ENCODE measurements at regions not wholly inside any gene's neighbourhood (a gene's known extent, or its start where the extent isn't known, plus 50 kb on each side); places are given as distances from the start of the nearest gene placed in this dataset.
"Not testable (repeated sequence)": the region's sequence is repeated elsewhere in the genome, so short reads cannot be mapped to it uniquely, and the experiment has no call there.

DNA sequence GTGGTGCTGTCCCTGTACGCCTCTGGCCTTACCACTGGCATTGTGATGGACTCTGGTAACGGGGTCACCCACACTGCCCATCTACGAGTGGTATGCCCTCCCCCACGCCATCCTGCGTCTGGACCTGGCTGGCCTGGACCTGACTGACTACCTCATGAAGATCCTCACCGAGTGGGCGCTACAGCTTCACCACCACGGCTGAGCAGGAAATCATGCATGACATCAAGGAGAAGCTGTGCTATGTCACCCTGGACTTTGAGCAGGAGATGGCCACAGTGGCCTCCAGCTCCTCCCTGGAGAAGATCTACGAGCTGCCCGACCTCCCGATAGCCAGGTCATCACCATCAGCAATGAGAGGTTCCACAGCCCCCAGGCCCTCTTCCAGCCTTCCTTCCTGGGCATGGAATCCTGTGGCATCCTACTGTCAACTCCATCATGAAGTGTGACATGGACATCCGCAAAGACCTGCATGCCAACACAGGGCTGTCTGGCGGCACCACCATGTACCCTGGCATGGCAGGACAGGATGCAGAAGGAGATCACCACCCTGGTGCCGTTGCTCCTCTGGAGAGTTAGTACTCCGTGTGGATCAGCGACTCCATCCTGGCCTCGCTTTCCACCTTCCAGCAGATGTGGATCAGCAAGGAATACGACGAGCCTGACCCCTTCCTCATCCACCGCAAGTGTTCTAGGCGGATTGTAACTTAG lies 434.2 kb upstream of the RGMB start:
- H3K9me3 ChIP-seq (ENCODE audit: control insufficient read depth, low read length) = no peaks in the 10 kb centered on the region
- H3K27me3 ChIP-seq (replicated peaks; ENCODE audit: control insufficient read depth, insufficient read depth, low read length) = no peaks in the 10 kb centered on the region
- no peak for DNase-seq (ENCODE audit: low read depth)
- peaks cover 19% of the 10 kb centered on the region for H3K4me1 ChIP-seq (ENCODE audit: control insufficient read depth, insufficient read depth, low read length)
- H3K4me3 ChIP-seq (ENCODE audit: low read length) = no peak overlapping the region
- no peak overlapping the region for H3K9ac ChIP-seq (ENCODE audit: low read length)
- no peaks in the 10 kb centered on the region for H3K36me3 ChIP-seq (ENCODE audit: control insufficient read depth, insufficient read depth, low read length, severe bottlenecking)

DNA sequence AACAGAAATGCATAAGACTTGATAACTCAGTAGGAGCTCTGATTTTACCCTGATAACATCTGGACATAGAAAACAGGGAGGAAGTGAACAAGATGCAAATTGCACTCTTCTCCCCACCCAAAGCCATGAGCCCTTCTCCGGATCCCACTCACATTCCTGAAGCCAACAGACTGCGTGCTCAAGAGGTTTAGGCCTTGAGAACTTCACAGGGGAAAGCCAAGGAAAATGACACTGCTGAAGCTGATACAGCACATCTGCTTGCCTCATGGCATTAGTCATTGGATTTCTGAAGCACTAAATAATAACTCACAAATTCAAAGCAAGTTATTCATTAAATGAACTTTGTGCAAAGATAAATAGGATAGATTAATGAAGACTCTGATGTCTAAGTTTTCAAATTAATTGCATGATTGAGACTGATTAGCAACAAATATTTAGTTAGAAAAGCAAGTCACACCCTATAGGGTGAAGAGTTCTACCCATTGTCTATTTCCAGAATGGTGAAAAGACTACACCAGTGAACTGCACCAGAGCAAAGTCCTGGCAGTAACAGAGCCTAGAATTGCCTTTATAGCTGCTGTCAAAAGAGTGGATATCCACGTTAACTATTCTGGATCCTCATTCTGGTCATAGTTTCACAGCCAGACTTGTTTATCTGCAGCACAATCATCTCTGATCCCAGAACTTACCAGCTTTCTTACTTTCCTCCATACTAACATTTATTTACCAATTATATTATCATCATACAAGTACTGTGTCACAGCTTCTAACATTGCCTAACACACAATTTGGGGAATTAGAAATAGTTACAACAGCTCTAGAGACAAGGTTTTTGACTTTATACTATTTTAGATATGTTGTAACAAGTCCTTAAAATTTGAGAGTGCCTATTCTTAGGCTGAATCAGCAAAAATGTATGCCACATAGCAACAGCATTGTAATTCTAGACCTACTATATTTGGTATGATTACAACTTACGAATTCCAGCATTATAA lies 432.1 kb upstream of the RGMB start:
- Histone ChIP-seq H3K4me3 (ENCODE audit: low read length) (peak overlapping the region; percentile 49), H3K9ac (ENCODE audit: low read length) (peak overlapping the region; percentile 72), H3K36me3 (ENCODE audit: control insufficient read depth, insufficient read depth, low read length, severe bottlenecking) (no peaks in the 10 kb centered on the region), H3K27me3 (replicated peaks; ENCODE audit: control insufficient read depth, insufficient read depth, low read length) (no peaks in the 10 kb centered on the region), H3K9me3 (ENCODE audit: control insufficient read depth, low read length) (no peaks in the 10 kb centered on the region), H3K4me1 (ENCODE audit: control insufficient read depth, insufficient read depth, low read length) (peaks cover 19% of the 10 kb centered on the region)
- peak; percentile 78 for DNase-seq (ENCODE audit: low read depth)

DNA sequence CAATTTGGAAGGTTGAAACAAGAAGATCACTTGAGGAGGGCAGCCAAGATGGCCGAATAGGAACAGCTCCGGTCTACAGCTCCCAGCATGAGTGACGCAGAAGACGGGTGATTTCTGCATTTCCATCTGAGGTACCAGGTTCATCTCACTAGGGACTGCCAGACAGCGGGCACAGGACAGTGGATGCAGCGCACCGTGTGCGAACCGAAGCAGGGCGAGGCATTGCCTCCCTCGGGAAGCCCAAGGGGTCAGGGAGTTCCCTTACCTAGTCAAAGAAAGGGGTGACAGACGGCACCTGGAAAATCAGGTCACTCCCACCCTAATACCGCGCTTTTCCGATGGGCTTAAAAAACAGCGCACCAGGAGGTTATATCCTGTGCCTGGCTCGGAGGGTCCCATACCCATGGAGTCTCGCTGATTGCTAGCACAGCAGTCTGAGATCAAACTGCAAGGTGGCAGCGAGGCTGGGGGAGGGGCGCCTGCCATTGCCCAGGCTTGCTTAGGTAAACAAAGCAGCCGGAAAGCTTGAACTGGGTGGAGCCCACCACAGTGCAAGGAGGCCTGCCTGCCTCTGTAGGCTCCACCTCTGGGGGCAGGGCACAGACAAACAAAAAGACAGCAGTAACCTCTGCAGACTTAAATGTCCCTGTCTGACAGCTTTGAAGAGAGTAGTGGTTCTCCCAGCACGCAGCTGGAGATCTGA lies 430.4 kb upstream of the RGMB start:
- not testable (repeated sequence) for H3K36me3 ChIP-seq (ENCODE audit: control insufficient read depth, insufficient read depth, low read length, severe bottlenecking); H3K4me3 ChIP-seq (ENCODE audit: low read length); H3K27me3 ChIP-seq (replicated peaks; ENCODE audit: control insufficient read depth, insufficient read depth, low read length); DNase-seq (ENCODE audit: low read depth); H3K9ac ChIP-seq (ENCODE audit: low read length); H3K9me3 ChIP-seq (ENCODE audit: control insufficient read depth, low read length)
- peaks cover 19% of the 10 kb centered on the region for H3K4me1 ChIP-seq (ENCODE audit: control insufficient read depth, insufficient read depth, low read length)

DNA sequence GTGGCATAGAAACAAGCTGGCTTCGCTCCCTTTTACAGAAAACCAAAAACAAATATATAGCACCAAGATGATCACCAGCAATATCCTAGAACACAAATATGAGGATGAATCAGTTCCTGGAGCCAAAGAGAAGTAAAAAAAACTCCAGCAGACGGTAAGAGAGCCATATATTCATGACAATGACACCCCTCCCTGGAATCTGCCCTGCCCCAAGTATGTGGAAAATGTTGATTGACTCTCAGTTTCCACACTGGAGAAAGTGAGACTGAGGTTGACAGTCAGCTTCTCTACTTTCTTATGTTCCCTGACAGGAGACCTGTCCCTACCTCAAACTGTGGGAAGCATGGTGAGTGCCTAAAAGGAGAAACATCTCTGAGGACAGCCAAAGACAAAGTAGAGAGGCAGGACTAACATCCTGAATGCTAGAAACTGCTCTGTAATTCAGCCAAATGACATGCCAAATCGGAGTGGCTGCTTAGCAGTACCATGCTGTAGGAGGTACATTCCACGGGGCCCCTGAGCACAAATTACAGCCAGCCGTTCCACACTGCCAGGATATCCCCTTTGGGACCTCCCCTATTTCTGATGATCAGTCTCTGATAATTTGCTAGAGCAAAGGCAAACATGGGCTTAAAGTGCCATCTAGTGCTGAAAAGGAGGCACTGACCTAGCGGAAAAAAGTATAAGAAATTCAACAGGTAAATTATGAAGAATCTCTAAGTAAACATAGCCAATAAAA lies 424.0 kb upstream of the RGMB start:
- H3K9ac ChIP-seq (ENCODE audit: low read length) = peak overlapping the region; percentile 16
- H3K4me3 ChIP-seq (ENCODE audit: low read length) = peak overlapping the region; percentile 57
- H3K4me1 ChIP-seq (ENCODE audit: control insufficient read depth, insufficient read depth, low read length) = no peaks in the 10 kb centered on the region
- peak; percentile 24 for DNase-seq (ENCODE audit: low read depth)
- peaks cover 26% of the 10 kb centered on the region for H3K9me3 ChIP-seq (ENCODE audit: control insufficient read depth, low read length)
- no peaks in the 10 kb centered on the region for H3K27me3 ChIP-seq (replicated peaks; ENCODE audit: control insufficient read depth, insufficient read depth, low read length)
- H3K36me3 ChIP-seq (ENCODE audit: control insufficient read depth, insufficient read depth, low read length, severe bottlenecking) = no peaks in the 10 kb centered on the region

DNA sequence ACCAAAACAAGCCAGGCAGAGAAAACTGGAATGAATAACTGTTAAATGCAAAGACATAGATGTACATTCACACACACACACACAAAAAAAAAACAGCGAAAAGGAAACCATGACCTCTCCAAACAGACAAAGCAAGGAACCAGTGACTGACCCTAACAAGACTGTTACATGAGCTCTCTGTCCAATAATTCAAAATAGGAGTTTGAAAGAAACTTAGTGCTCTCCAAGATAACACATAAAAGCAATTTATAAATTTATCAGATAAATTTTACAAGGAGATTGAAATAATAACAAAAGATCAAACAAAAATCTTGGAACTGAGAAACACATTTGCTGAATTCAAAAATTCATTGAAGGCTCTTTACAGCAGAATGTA lies 423.5 kb upstream of the RGMB start:
- no peaks in the 10 kb centered on the region for H3K27me3 ChIP-seq (replicated peaks; ENCODE audit: control insufficient read depth, insufficient read depth, low read length)

DNA sequence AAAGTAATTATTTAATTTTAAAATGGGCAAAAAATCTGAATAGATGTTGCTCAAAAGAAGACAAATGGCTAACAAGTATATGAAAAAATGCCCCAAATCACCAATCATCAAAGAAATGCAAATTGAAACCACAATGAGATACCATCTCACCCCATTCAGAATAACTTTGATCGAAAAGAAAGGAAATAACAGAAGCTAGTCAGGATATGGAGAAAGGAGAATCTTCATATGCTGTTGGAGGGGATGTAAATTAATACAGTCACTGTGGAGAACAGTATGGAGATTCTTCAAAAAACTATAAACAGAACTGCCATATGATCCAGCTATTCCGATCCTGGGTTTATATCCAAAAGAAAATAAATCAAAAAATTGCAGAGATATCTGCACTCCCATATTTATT lies 418.5 kb upstream of the RGMB start:
- H3K36me3 ChIP-seq (ENCODE audit: control insufficient read depth, insufficient read depth, low read length, severe bottlenecking) = no peaks in the 10 kb centered on the region
- no peak overlapping the region for H3K9ac ChIP-seq (ENCODE audit: low read length)

More for the DNA sequence above, 423.5 kb upstream of the RGMB start:
- Histone ChIP-seq H3K4me3 (ENCODE audit: low read length) (peak overlapping the region; percentile 57), H3K36me3 (ENCODE audit: control insufficient read depth, insufficient read depth, low read length, severe bottlenecking) (no peaks in the 10 kb centered on the region), H3K9me3 (ENCODE audit: control insufficient read depth, low read length) (peaks cover 26% of the 10 kb centered on the region), H3K4me1 (ENCODE audit: control insufficient read depth, insufficient read depth, low read length) (no peaks in the 10 kb centered on the region), H3K9ac (ENCODE audit: low read length) (no peak overlapping the region)
- no peak for DNase-seq (ENCODE audit: low read depth)

DNA sequence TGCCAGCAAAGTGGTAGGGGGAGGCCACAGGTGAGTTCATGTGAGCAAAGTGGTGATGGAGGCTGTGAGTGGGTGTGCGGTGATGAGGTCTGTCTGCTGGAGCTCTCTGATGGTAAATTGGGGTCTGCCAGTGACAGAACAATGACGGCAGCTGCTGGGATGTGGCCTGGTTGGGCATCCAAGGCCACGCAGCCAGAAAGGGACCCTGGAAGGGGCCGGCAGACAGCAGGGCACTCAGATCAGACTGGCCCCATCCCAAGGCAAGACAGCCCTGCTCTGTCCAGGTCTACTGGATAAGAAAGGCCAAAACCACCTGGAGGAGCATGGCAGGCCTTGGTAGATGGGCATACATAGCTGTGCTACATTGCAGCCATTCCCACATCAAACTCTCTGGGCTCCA lies 412.9 kb upstream of the RGMB start:
- H3K9me3 ChIP-seq (ENCODE audit: control insufficient read depth, low read length) = peaks cover 11% of the 10 kb centered on the region
- no peaks in the 10 kb centered on the region for H3K36me3 ChIP-seq (ENCODE audit: control insufficient read depth, insufficient read depth, low read length, severe bottlenecking)
- no peaks in the 10 kb centered on the region for H3K4me1 ChIP-seq (ENCODE audit: control insufficient read depth, insufficient read depth, low read length)
- no peak overlapping the region for H3K9ac ChIP-seq (ENCODE audit: low read length)
- no peak overlapping the region for H3K4me3 ChIP-seq (ENCODE audit: low read length)
- no peaks in the 10 kb centered on the region for H3K27me3 ChIP-seq (replicated peaks; ENCODE audit: control insufficient read depth, insufficient read depth, low read length)
- no peak for DNase-seq (ENCODE audit: low read depth)

More for the DNA sequence above, 418.5 kb upstream of the RGMB start:
- Histone ChIP-seq H3K4me3 (ENCODE audit: low read length) (no peak overlapping the region), H3K9me3 (ENCODE audit: control insufficient read depth, low read length) (peaks cover 35% of the 10 kb centered on the region), H3K27me3 (replicated peaks; ENCODE audit: control insufficient read depth, insufficient read depth, low read length) (no peaks in the 10 kb centered on the region), H3K4me1 (ENCODE audit: control insufficient read depth, insufficient read depth, low read length) (no peaks in the 10 kb centered on the region)
- no peak for DNase-seq (ENCODE audit: low read depth)

DNA sequence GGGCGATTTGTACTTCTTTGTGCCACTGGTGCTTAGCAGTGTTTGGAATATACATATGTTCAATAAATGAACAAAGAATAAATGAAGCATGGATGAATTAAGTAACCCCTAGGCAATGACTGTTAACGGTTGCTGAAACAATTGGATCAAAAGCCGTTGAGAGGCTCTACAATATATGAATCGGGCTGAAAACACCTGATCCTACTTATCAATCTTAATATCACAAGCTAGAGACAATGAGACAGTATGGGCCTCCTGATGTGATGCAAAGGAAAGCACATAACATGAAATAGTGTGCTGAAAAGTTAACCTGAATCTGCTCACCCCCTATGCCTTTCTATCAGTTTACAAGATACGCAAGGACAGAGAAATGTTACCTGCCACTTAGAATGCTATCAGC lies 410.3 kb upstream of the RGMB start:
- Histone ChIP-seq H3K4me3 (ENCODE audit: low read length) (no peak overlapping the region), H3K27me3 (replicated peaks; ENCODE audit: control insufficient read depth, insufficient read depth, low read length) (no peaks in the 10 kb centered on the region), H3K36me3 (ENCODE audit: control insufficient read depth, insufficient read depth, low read length, severe bottlenecking) (no peaks in the 10 kb centered on the region), H3K9ac (ENCODE audit: low read length) (no peak overlapping the region), H3K9me3 (ENCODE audit: control insufficient read depth, low read length) (peaks cover 11% of the 10 kb centered on the region), H3K4me1 (ENCODE audit: control insufficient read depth, insufficient read depth, low read length) (no peaks in the 10 kb centered on the region)
- DNase-seq (ENCODE audit: low read depth) = no peak

DNA sequence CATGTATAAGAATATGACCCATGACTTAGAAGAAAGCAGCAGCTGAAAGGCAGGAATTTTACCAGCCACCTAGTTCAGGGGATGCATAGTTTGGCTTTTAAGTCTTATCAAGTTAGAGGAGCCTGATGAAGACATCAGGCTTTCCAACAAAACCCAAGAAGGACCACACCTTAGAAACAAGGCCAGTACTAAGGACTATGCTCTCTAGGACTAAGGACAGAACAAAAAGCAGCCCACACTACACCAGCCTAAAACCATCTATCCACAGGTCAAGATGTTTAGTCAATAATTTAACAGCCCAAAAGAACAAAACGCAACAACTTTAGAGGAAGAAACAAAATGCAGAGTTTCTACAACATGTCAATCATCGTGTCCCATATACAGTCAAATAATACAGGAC lies 408.9 kb upstream of the RGMB start:
- Histone ChIP-seq H3K9me3 (ENCODE audit: control insufficient read depth, low read length) (peaks cover under 1% of the 10 kb centered on the region), H3K4me3 (ENCODE audit: low read length) (no peak overlapping the region), H3K27me3 (replicated peaks; ENCODE audit: control insufficient read depth, insufficient read depth, low read length) (no peaks in the 10 kb centered on the region), H3K9ac (ENCODE audit: low read length) (no peak overlapping the region), H3K36me3 (ENCODE audit: control insufficient read depth, insufficient read depth, low read length, severe bottlenecking) (no peaks in the 10 kb centered on the region), H3K4me1 (ENCODE audit: control insufficient read depth, insufficient read depth, low read length) (no peaks in the 10 kb centered on the region)
- DNase-seq (ENCODE audit: low read depth) = no peak

DNA sequence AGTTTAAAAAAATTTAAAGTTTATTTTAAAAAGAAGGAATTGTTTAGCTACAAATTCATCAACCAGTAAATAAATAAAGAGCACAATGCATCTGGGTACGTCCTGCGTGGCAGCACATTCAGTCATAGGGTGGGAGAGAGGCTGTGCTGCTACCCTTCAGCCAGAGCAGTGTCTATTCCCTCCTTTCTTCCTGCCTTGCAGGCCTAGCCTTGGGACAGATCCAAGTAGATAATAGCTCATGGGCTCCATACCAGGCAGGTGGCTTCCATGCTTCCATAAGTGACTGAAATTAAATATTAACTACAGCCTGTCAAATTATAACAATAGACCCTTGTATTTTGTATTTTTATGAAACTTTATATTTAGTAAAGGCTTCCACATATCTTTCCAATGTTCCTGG lies 408.3 kb upstream of the RGMB start:
- no peak for DNase-seq (ENCODE audit: low read depth)
- H3K9me3 ChIP-seq (ENCODE audit: control insufficient read depth, low read length) = no peaks in the 10 kb centered on the region
- no peaks in the 10 kb centered on the region for H3K4me1 ChIP-seq (ENCODE audit: control insufficient read depth, insufficient read depth, low read length)
- H3K36me3 ChIP-seq (ENCODE audit: control insufficient read depth, insufficient read depth, low read length, severe bottlenecking) = no peaks in the 10 kb centered on the region
- no peaks in the 10 kb centered on the region for H3K27me3 ChIP-seq (replicated peaks; ENCODE audit: control insufficient read depth, insufficient read depth, low read length)
- H3K9ac ChIP-seq (ENCODE audit: low read length) = no peak overlapping the region
- no peak overlapping the region for H3K4me3 ChIP-seq (ENCODE audit: low read length)
